ENCODE measurements at regions not wholly inside any gene's neighbourhood (a gene's known extent, or its start where the extent isn't known, plus 50 kb on each side); places are given as distances from the start of the nearest gene placed in this dataset.

DNA sequence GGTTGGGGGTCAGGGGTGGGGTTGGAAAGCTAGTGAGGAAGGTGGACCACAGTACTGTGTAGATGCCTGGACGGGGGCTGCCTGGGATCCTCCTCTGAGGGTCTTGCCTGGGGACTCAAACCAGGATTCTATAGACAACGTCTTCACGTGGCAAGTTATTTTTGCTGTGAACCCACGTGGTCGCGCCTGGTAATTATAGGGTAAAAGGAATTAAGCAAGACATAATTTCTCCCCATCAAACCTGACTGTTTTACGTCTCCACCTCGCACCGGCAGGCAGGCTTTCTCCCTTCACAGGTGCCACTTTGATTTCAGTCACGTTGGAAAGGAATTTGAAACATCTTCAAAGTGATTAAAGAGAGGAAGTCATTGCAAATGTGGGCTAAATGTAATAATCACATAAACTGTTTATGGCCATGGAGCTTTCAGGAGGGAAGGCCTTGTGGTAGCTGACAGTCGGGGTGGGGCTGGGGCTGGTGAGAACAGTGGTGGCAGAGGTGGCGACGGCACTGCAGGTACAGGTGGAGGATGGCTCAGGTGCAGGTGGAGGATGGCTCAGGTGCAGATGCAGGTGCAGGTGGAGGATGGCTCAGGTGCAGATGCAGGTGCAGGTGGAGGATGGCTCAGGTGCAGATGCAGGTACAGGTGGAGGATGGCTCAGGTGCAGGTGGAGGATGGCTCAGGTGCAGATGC, 197.1 kb upstream of the NLRP1 start:
- Histone ChIP-seq H3K4me3 (no peak overlapping the region), H3K27ac (no peak overlapping the region)

DNA sequence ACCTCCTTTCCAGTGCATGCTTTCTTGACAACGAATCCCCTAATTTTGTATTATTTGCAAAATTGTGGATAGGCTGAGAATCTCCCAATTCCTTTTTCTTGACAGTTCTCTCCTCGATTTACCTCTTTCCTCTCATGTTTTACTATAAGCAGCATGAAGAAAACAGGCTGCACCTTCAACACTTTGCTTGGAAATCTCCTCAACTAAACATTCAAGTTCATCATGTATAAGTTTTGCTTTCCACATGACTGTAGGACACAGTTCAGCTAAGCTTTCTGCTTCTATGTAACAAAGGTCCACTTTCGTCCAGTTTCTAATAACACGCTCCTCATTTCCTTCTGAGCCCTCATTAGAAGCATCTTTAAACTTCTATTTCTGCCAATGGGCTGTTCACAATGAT, 199.0 kb upstream of the NLRP1 start:
- Histone ChIP-seq H3K27ac (no peak overlapping the region), H3K4me3 (no peak overlapping the region)

DNA sequence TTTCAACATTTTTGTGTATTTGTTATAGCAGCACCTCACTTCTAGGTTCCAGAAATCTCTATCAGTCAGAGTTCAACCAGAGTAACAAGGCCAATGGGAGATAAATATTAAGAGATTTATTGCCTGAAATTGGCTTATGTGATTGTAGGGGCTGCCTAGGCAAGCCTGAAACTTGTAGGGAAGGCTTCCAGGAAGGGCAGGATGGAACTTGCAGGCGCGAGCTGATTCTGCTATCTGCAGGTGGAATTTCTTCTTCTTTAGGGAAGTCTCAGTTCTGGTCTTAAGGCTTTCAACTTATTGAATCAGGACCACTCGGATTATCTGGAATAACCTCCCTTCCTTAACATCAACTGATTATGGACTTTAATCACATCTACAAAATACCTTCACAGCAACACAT, 199.5 kb upstream of the NLRP1 start:
- Histone ChIP-seq H3K27ac (no peak overlapping the region), H3K4me3 (no peak overlapping the region)

DNA sequence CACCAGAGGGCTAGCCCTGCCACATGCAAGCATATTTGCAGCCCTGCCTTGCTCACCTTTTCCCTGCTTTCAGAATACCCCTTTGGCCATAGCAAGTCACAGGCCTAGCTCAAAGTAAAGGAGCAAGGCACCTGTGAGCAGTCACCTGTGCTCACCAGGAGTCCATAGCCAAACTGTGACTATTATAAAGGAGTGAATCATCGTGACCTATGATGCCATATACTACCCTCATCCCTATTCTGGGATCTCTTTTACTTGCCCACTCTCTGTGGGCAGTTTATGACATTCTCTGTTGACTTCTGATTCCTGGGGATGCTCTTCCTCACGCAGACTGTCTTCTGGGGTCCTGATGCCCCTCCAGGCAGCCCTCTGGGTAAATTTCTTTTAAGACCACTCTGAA, 200.5 kb upstream of the NLRP1 start:
- Histone ChIP-seq H3K27ac (no peak overlapping the region), H3K4me3 (no peak overlapping the region)

DNA sequence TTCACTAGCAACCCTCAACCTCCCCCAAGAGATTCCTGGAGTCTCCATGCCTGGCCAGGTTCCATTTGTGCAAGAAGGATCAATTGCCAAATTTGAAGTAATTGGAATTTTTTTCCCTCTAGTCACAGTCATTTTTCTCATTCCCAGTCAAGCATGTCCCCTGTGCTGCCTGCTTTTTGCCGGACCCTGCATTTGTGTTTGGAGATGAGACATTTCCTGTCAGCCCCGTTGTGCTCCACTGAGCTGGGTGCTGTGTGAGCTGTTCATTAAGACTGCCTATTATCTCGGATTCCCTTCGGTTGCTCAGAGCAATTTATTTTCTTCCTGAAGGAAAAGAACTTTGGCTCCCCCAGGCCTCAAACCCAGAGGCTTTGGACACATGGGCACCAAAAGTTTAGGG, 201.0 kb upstream of the NLRP1 start:
- no peak overlapping the region for H3K27ac ChIP-seq
- no peak overlapping the region for H3K4me3 ChIP-seq

DNA sequence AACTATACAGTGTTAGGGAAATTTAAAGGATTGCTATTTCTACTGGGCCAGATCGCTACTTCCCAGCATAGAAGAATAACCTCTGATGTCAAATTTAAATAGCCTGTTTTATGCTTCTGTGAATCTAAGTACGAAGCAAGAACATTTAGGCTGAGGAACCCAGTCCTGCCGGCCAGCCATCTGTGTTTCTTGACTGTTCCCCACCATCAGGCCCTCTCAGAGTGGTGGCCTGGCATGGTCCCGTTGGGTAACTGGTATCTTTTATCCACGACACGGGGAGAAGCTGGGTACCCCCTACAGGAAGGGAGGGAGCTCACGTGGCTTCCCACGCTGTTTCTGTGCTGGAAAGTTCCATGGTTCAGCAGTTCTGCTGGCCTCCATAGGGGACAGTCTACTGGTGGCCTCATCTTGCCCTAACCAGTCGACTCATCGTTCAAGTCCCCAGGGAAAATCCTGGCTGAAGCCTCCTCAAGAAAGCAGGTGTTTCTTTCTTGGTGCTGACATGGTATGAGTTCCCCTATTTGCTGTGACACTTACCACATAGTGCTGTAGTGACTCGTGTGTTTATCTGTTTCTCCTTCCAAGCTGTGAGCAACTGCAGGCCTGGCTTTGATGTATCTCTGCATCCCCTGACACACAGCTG, 201.7 kb upstream of the NLRP1 start:
- no peak overlapping the region for H3K4me3 ChIP-seq
- no peak overlapping the region for H3K27ac ChIP-seq

DNA sequence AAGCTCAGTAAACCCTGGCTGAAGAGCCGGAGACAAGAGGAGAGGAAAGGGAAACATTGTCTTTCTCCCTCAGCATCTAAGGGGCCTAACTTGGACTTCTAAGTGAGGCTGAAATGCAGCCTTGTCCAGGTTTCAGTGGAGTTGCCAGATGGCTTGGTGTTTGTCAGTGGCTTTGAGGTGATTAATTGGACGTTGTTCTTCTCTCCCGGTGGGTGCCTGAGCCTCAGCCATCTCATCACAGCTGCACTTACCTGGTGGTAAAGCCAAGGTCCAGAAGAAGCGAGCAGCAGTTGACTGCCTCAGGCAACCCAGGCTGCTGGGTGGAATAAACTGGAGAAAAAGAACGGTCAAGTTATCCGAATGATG, 202.2 kb upstream of the NLRP1 start:
- no peak overlapping the region for H3K4me3 ChIP-seq
- H3K27ac ChIP-seq = no peak overlapping the region

DNA sequence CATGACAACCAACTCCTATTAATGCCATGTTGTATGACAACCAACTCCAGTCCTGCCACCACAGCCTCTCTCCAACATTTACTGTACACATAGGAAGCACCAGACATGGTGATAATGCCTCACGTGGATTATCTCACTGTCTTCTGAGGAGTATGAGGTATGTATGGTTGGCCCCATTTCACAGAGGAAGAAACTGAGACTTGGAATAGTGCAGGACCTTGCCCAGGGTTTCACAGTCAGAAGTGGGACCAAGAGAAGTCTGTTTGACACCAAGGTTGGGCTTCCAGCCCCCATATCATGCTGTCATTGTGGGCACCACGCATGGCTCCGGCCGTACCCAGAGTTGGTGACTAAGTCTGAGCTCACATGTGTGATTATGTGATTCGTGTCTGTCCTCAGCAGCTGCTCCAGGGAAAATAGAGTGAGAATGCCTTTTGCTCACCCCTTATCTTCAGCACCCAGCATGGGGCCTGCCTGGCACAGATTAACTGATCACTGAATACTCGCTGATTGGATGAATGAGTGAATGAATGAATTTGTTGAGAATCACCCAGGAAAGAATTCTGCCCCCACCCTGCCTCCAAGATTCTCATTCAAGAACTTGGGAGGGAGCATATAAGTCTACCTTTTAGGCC, 204.1 kb upstream of the NLRP1 start:
- no peak overlapping the region for H3K4me3 ChIP-seq

DNA sequence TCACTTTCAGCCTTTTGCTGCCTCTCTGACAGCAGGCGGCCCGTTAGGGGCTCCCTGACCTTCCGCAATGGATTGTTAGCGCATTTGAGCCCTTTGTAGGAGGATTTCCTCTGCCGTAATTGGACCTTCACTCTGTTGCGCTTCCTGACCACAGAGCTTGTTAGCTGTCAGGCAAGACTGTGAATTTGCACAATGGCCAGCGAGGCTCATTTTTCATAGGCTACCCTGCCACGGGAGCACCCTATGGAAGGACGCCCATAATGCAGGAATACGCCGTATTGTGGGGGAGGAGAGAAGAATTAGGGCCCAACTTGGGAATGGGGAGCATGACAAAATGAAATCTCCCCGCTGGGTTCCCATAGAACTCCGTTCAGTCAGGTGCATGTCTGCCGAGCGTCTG, 205.2 kb upstream of the NLRP1 start:
- Histone ChIP-seq H3K27ac (no peak overlapping the region), H3K4me3 (no peak overlapping the region)

More for the DNA sequence above, 204.1 kb upstream of the NLRP1 start:
- no peak overlapping the region for H3K27ac ChIP-seq

DNA sequence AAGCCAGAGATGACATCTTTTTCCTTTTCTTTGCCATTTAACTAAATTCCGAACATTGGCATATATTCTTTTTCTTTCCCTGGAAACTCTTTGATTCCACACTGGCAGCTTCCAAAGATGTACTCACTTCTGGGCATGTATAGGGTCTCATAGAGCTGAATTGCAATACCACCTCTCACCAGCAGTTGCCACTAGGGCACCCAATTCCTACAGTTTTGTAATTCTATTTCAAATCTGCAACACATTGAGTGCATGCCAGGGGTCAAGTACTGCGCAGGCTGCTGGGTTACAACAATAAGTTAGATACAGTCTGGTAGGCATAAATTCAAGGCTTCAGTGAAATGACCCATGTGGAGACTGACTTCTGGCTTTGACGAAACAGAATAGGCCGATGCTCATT, 208.8 kb upstream of the NLRP1 start:
- H3K27ac ChIP-seq = no peak overlapping the region
- no peak overlapping the region for H3K4me3 ChIP-seq

DNA sequence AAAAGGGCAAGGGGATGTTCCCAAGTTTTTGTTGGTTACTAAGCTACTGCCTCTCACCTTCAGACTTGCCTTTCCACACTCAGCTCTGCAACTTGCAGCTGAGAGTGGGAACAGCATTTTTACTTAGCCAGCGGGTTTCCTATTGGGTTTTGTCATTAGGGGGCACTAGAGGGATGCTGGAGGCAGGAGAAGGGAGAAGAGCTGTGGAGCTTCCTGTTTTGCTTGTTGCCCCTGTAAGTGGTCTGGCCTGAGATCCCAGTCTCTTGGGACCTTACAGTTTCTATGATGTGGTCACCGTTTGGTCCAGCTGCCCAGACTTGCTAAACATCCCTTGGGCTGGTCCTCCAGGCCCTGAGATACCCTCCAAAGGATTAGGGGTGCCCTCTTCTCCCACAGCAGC, 209.6 kb upstream of the NLRP1 start:
- H3K27ac ChIP-seq = no peak overlapping the region
- no peak overlapping the region for H3K4me3 ChIP-seq

DNA sequence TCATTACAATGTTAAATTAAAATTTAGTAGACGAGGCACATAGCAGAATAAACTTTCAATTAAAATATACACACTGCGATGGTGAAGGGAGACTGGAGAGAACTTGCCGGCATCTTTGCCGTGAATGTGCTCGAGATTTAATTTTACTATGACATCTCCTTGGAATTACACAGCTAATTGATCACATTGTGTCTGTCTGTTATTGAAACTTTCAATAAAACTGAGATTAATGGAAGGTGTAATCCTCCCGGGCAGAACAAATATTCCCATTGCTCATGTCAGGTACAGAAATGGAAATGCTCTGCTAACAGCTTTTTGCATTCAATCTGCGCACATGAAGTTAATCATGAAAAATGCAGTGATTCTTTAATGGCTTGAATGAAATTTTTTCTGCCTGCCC, 210.1 kb upstream of the NLRP1 start:
- H3K4me3 ChIP-seq = no peak overlapping the region
- H3K27ac ChIP-seq = no peak overlapping the region

DNA sequence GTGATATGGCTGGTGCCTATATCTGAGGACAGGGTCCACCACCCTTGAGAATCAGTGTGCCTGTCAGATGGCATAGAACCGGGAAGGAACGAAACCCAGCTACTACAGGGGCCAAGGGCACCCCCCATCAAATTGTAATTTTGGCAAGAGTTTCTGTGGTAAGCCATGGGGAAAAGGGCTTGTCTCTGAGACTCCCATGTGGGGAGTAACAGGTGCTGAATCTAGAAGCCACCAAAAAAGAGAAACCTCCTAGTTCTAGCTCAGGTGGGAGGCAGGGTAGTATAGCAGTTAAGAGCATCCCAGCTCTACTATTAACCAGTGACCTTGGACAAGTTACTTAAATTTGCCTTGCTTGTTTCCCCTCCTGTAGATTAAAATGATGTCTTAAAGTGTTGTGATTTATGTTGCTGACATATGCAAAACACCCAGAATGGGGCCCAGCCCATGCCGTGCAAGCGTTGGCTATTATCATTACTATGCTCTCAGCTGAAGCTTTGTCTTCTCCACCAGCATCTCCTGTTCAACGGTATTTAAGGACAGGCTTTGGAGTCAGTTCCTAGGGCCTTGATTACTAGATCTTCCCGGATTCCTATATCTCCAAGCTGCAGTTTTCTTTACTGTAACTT, 210.7 kb upstream of the NLRP1 start:
- no peak overlapping the region for H3K4me3 ChIP-seq
- H3K27ac ChIP-seq = no peak overlapping the region

DNA sequence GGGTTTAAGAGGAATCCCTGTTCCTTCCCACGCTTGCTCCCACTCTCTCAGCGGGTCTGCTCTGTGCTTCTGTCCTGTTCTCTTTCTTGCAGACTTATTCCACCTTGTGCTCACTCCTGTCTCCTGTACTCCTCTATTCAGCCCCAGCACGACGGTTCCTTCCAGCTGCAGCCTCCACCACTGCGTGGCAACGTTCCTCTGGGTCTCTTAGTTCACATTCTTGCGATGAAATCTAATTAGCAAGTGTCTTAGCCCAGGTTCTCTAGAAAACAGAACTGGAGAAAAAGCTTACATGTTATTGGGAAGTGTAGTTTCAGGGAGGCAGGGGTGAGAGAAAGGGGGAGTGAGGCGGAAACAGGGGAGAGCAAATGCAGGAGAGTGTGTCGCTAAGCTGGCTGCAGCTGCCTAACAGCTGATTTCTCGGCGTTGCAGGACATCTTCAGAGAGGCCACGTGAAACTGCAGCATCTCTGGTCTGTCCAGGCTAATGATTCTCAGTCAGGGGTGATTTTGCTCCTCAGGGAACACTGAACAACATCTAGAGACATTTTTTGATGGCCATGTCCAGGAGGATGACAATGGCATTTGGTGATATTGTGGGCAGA, 213.2 kb upstream of the NLRP1 start:
- Histone ChIP-seq H3K4me3 (no peak overlapping the region), H3K27ac (no peak overlapping the region)

DNA sequence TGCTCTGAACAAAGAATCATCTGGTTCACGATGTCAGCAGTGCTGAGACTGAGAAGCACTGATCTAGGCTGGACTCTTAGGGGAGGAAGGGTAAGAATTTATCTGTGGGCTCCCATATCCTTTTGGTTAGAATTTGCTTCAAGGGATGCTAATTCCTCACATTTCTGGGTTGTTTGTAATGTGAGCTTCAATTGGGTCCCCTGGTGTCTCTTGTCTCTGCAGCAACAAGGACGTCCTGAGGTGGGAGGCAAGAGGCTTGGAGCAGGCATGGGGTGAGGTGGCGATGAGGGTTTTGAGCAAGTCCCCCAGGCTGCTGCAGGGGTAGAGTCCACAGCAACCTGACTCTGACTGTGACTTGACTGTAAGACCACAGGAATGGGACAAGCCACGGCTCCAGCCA, 213.8 kb upstream of the NLRP1 start:
- H3K27ac ChIP-seq = no peak overlapping the region
- H3K4me3 ChIP-seq = no peak overlapping the region

DNA sequence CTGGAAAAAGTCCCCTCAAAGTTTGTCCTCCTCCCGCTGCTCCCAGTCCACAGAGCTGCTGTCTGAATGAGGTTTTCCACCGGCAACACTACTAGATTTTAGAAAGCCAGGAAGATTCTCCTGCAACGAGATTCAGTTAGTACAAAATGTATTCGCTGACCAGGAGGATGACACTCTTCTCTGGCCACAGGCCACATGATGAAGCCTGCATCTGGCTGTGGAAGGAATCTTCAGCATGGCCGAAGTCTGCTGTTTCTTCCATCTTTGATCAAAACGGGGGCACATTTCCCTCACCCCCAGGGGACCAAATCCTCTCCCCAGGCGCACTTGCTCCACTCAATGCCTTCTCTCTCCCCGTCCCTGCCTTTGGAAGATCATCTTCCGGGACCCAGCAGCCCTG, 215.8 kb upstream of the NLRP1 start:
- no peak overlapping the region for H3K4me3 ChIP-seq

DNA sequence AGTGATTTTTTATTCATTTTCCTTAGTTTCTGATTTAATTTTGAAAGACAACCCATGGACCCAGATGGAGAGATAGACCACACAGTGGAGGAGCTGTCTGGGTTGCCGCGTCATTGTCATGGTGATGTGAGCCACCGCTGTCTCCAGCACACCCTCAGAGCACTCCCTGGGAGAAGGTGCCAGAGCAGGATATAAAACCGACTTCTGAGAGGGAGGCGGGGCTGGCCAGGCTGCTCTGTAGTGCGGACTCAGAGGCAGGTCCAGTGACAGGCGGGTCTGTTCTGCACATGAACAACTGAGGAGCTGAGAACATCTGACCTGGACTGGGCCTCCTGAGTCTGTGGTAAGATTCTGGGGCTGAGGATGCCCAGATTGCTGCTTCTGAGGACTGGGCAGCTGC, 216.3 kb upstream of the NLRP1 start:
- Histone ChIP-seq H3K4me3 (no peak overlapping the region), H3K27ac (no peak overlapping the region)

More for the DNA sequence above, 215.8 kb upstream of the NLRP1 start:
- H3K27ac ChIP-seq = no peak overlapping the region

DNA sequence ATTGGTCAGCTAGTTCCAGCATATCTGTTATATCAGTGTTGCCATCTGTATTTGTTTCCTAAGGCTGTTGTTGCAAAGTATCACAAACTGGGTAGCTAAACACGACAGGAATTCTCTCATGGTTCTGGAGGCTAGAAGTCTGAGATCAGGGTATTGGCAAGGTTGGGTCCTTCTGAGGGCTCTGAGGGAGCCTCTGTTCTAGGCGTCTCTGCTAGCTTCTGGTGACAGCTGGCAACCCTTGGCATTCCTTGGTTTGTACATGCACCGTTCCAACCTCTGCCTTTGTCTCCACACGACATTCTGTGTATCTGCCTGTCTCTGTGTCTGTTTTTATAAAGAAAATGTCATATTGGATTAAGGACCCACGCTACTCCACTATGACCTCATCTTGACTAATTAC, 219.9 kb upstream of the NLRP1 start:
- Histone ChIP-seq H3K4me3 (no peak overlapping the region), H3K27ac (no peak overlapping the region)

DNA sequence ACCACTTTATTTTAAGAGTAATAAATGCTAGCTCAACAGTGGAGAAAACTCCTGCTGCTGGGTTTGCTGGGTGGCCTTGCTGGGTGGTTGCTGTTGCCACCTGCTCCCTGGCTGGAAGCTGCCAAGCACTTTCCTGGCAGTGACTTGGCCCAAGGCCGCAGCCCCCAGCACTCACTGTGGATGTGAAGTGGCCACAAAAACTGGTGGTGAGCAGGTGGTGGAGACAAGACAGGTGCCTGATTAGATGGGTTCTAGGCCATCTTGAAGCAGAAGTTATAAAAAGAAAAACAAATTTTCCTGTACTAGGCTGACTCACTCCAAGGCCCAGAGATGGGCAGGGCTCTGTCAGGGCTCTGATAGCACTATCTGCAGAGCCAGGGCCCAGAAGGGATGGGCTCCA, 224.7 kb upstream of the NLRP1 start:
- Histone ChIP-seq H3K27ac (no peak overlapping the region), H3K4me3 (no peak overlapping the region)

DNA sequence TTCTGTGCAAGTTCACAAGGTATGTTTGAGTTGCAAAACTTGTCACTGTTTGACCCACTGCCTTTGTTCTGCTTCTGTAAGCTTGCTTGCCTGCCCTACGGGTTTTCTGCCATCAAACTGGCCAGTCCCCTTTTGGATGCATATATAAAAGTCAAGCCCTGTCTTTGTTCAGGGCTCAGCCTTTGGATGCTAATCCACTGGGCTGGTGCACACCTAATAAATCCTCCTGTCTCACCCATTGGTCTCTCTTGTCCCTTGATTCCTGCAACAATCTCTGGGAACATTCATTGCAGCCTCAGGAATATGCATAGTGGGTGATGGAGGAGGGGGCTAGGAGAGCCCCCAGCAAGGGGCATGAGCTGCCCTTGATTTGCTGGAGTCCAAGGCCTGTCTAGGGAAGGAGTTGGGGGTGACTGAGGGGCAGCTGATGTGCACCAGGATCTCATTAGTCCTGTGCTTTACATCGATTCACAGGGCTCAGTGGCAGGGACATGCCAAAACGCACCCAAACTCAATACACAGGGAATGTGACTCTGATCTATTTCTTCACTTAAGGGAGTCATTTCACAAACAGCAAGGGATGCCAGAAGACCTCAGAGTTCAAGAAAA, 225.4 kb upstream of the NLRP1 start:
- no peak overlapping the region for H3K4me3 ChIP-seq

More for the DNA sequence above, 225.4 kb upstream of the NLRP1 start:
- no peak overlapping the region for H3K27ac ChIP-seq
